ENCODE measurements at regions not wholly inside any gene's neighbourhood (a gene's known extent, or its start where the extent isn't known, plus 50 kb on each side); places are given as distances from the start of the nearest gene placed in this dataset.

DNA sequence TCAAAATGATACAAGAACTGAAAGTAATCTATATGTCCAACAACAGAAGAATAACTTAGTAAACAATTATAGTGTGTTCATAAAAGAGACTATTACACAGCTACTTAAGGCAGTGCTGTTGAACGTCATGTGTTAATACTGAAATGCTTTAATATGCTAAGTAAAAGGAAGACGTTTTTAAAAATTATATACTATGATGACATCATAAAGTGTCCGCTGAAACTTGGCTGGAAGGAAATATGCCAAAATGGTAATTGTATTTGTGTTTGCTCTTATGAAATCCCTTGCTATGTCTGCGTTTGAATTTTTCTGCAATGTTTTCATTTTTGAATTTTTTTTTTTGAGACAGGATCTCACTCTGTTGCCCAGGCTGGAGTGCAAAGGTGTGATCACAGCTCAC is 679.3 kb downstream of the DHX35 start:
- DNase-seq, result no peak

DNA sequence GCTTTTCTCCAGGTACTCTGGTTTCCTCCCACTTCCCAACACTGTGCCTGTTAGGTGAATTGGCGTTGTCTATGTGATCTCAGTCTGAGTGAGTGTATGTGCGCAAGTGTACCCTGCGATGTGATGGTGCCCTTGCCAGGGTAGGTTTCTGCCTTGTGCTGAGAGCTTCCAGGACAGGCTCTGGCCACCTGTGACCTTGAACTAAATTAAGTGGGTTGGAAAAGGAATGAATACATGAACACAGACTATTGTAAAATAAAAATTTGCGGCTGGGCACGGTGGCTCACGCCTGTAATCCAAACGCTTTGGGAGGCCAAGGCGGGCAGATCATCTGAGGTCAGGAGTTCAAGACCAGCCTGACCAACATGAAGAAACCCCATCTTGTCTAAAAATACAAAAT is 678.0 kb downstream of the DHX35 start:
- DNase-seq, result no peak

DNA sequence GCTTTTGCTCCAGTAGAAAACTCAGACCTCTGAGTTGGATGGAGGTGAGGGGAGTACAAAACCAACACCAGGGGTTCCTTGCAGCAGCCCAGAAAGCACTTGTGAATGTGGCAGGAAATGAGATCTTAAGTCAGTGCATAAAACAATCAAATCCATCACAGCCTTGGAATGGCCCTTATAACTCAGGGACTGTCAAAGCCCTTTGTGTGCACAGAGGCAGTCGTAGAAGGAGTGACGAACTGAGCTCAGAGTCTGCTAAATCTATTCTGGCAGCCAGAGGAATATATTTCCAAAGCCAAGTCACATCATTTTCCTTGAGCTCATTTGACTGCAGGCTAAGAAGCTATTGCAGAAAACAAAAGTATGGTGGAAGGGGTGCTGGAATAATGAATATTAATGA is 676.6 kb downstream of the DHX35 start:
- DNase-seq, result peak; percentile 7 to 24

DNA sequence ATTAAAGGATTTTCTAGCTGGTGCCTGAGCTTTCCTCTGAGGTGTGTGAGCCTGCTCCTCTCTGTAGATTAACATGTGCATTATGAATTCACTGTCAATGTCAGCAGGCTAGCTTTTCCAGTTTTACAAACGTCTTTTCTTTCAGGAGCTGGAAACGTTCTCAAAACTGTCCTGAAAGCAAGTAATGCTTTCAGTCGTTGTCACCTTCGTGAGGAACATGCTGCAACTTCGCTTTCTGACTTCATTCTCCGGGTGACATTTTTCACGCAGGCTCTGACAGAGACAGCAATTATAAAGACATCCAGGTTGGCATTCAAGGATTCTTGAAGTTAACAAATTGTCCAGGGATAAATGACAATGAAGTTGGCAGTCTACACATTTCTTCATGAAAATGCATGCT is 671.5 kb downstream of the DHX35 start:
- no peak for DNase-seq

DNA sequence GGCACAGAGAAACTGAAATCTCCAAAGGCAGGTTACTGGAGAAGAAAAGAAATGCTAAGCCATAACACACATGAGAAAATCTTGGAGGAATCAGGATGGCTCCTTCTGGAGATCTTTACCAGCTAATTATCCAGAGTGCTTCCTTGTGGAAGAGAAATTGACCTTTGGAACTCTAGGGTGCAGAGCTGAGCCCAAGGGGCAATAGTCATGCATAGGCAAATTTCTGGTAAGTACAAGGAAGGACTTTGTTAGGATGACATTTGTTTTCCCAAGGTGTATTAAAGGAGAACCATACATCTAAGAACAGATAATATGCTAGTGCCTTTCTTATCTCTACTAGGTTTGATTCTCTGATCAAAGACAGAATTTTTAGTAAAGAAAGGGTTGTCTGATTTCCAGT is 670.6 kb downstream of the DHX35 start:
- DNase-seq, result no peak

DNA sequence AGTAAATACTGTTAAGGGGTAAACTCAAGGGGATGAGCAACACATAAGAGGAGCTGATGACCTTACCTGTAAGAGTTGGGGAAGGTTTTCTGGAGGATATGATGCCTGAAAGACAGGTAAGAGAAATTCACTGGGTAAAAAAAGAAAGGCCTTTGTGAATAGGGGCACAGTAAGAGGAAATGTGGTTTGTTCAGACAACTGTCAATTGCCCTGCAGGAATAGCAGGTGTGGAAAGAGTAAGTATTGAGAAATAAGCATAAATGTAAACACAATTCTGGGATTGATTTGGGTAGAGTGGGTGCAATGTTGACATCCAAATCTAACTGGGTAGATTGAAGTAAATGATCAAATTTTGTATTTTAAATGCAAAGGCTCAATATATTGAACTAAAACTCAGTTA is 670.0 kb downstream of the DHX35 start:
- DNase-seq, result no peak

DNA sequence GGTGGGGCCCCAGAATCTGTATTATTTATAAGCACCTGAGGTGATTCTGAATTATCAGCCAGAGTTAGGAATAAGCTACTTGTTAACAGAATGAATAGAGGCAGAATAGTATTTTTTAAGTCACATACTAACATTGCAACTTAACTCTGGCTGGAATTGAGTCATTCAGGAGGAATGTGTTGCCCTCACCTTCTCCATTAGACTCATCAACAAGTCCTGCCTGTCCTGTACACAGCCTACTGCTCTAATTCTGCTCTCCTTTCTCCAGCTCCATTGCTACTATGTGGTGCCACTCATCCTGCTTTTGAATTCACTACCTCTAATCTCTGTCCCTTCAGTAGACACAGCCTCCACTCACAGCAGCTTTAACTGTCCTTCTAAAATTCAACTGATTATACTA is 669.4 kb downstream of the DHX35 start:
- no peak for DNase-seq

DNA sequence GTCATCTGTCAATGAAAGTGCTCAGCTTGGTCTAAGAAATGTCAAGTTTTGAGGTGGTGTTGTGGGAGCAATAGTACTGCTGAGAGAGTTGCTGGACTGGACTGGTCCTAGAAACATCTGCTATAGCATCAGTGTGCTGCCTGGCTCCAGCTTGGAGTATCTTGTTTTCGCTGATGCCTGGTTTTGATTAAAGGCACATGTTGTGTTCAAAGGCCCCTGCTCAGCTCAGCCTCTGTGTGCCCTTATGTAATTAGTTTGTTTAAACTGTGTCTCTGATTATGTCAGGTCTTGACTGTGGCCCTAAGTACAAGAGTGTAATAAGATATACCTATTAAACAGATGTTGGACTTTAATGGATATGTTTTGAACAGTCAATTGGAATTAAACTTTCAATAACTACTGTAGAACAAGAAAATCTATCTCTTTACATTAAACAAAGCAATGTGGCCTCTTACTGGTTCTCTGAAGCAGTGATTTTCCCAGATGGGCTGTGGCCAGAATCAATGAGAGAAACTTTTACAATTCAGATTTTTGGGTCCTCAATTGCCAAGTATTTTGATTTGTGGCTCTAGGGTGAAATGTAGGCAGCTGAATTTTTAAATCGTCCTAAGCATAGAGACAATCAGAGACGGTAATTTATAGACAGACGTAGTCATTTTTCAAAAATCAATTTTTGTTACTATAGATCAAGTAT is 668.2 kb downstream of the DHX35 start:
- no peak for DNase-seq

DNA sequence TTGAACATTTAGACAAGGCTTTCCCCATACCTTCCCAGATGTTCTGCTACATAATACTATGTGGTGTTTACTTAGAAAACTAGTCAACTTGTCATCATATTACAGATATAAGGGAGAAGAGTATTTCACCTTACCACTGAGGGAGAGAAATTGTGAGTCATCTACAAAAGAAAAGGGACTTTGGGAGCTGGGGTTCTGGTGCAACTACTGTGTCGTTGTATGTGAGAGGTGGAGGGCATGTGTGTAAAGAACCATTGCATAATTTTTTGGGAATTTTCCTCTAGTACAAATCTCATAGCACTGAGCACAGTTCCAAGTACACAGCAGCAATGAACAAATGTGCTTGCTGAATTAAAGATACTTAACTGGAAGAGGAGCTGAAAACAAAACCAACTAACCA is 665.6 kb downstream of the DHX35 start:
- no peak for DNase-seq

DNA sequence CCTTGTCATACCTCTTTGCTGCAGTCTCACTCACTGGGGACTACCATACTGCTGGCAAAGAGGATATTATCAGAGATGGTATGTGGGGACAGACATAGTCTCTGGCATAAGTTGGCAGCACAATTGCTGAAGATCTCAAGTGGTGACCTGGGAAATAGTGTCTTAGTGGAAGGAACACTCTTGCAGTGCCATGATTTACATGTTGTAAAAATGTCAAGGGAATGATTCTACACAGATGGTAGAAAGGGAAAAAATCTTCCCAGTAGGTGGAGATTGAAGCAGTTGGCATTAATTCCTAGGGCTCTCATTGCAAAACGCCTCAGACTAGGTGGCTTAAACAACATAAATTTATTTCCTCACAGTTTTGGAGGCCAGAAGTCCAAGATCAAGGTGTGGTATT is 662.2 kb downstream of the DHX35 start:
- no peak for DNase-seq

DNA sequence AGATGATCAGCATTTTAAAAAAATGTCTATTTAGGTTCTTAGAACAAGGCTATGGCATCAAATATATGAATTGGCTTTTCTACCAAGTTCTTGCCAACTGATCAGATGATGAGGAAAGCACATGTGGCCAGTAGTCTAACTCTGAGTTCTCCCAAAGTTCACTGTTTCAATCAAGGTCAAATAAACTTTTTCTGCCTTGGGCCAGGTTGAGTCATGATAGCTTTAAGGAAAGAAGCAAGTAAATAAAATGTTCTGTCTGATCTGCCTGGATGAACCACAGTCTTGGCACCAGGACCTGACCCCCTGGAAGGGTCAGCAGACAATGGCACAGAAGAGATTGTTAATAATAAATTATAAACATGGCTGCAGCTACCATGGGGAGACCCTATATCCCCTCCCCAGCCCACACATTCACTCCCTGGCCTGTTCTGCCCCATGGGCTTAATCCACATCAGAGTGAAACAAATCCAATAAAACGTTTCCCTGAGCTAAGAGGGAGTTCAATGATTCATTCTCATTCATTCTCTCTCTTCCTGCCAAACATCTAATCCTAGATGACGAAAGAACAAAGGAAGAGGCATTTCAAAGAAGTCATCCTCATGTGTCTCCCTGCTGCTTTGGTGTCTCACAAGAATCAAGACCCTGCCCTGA is 661.6 kb downstream of the DHX35 start:
- DNase-seq, result no peak

DNA sequence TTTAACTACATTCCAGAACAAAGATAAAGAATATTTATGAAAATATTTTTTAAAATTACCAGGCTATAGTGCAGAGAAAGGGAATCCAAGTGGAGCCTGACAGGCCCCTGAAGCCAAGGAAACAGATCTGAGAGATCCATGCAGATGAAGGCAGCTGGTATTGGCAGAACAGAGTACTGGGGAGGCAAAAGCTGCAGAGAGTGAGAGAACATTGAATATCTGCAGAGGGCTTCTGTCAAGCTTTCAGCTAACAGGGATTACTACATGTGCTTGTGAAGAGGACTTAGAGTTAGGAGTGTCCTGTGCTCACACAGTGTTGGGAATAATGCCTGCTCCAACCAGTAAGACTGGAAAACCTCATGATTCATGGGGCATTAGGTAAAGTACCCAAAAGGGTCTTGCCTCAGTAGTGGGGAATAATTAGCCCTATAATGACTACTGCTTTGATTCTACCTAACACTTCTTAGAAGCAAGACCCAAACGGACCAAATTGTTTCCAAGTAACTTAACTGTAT is 657.2 kb downstream of the DHX35 start:
- no peak for DNase-seq

DNA sequence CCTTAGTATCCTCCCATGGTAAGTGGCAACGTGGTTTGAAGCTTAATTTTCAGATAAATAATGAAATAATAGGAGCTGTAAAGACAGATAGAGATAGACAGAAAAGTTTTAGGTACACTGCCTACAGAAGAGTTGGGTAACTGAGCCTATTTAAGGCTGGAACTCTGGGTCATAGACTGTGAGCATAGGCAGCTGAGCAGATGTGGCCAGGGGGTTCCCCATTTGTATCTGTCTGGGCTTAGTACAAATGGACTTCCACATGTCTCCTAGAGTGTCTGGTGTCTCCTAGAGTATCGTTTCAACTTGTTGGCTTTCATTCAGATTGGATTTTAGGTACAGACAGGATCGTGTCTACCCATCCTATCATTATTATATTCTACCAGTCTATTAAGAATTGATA is 649.8 kb downstream of the DHX35 start:
- no peak for DNase-seq

DNA sequence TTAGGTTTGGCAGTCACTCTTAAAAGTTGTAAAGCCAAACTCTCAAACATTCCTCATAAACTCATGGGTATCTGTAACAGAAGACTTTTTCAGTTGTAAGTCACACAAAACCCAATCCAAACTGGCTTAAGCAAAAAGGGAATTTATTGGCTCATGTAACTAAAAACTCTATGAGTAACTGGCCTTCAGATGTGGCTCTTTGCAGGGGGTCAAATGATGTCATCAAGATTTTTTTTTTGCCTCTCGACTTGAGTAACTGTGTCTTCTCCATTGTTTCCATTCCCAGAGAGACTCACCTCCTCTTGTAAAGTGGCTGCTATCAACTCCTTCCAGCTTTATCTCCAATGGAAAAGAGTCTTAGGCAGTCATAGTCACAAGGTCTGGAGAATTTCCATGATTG is 645.0 kb downstream of the DHX35 start:
- no peak for DNase-seq

DNA sequence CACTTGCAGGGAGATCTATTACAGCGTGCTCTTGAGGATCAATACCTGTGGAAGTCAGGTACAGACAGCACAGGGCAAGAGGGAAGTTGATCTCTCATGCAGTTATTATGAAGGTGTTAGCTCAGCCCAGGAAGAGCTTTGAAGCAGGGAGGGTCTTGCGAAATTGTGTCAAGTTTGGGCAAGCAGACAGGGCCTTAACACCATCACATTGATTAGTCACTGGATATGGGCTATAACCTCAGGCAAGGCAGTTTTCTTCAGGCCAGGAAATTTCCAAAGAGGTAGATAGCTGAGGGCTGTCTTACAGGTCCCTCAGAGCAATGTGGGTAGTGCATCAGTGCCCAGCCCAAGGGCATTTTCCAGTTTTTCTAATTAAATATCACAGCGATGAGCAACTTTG is 643.8 kb downstream of the DHX35 start:
- DNase-seq, result no peak

DNA sequence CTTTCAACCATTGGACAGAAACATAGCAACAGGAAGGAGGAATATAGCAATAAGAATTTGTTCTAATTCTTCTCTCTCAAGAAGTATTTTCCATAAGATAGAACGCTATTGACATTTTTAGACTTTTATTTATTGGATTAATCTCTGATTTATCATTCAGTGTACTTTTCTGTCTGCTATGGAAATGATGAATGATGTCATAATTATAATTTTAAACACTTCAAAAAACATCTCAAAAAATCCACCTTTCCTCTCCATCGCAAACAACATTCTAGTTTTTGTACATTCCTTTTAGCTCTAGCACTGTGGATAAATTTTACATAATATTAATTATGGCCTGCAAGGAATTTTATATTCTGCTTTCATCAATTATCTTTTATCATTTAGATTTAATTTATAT is 643.2 kb downstream of the DHX35 start:
- no peak for DNase-seq

DNA sequence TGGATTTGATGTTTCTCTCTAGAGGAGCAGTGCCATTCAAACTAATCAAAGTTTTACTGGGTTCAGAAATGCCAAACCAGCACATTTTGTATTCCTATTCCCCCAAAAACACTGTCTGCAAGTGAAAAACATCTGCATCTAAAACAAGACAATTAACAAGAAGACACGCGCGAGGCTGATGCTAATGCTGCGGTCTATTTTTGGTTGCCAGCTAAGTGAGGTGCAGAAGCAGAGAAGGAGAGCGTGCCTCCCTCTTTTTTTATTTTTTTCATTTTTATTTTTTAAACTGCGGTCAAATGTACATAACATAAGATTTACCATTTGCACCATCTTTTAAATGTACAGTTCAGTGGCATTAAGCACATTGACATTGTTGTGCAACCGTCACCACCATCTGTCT is 641.1 kb downstream of the DHX35 start:
- DNase-seq, result no peak

DNA sequence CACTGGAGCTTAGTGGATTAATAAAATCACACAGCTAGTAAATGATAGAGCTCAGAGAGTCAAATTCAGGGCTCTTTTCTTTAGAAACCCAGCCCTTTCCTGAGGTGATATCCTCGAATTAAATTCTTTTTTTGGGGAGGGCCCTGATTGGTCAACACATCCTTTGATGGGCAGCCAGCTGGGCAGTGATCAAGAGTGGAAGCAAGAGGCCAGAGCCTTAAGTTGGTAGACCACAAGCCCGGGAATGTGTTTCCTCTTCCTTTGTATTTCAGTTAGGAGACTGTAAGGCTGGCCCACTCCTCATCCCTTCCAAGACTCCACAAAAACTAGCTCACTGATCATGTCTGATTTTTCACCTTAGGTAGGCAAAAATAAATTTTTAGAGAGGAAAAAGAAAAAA is 640.5 kb downstream of the DHX35 start:
- no peak for DNase-seq

DNA sequence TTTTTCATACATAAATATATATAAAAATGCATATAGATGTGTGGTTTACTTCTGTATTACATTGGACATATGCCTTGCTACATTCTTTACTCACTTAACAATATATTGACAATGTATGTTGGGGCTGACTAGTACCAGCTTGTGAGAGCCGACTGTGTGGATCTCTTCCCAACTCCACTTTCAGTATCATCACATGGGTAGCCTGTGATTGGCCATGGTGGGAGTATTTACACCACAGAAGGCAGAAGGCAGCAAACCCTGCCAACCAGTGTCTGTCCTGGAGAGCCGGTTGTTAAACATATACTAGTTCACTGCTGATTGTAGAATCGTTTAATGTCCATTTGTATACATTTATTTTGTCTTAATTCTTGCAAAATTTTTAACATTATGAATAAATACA is 638.7 kb downstream of the DHX35 start:
- no peak for DNase-seq

DNA sequence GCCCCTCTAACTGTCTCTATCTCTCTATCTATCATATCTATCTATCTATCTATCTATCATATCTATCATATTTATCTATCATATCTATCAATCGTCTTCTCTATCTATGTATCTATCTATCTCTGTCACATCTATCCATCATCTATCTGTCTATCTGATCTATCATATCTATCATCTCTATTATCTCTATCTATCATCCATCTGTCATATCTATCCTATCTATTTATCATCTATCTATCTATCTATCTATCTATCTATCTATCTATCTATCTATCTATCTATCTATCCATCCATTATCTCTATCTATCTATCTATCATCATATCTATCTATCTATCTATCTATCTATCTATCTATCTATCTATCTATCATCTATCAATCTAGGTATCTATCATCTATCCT is 638.0 kb downstream of the DHX35 start:
- DNase-seq, result no peak

DNA sequence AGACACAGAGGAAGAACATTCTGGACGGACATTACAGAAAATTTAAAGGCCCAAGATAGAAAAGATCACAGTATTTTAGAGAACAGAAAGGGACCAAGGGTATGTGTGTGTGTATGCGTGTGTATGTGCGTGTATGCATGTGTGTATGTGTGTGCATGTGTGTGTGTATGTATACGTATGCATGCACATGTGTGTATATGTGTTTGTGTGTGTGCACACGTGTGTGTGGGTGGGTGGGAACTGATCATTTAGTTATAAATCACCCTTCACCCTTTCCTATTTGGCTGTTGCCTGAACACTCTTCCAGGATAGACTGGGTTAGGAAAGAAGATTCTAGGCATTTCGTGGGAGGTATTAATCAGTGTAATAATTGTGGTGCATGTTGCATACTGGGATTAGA is 634.4 kb downstream of the DHX35 start:
- no peak for DNase-seq

DNA sequence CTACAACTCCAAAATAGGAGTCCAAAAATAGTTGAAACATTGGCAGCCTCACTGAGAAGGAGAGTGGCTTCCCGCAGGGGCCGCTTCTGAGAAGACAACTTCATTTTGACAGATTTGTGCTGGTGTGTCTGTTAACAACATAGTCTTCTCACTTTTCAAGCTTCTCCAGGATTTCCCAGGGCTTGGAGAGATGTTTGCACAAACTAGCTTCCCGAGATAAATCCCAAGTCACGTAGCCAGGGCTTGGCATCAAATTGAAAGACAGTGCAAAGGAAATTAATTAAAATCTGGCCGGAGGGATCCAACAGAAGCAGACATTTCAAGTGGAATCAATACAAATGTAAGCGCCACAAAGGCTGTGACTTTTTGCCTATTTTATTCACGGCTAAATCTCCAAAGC is 630.2 kb downstream of the DHX35 start:
- DNase-seq, result no peak

DNA sequence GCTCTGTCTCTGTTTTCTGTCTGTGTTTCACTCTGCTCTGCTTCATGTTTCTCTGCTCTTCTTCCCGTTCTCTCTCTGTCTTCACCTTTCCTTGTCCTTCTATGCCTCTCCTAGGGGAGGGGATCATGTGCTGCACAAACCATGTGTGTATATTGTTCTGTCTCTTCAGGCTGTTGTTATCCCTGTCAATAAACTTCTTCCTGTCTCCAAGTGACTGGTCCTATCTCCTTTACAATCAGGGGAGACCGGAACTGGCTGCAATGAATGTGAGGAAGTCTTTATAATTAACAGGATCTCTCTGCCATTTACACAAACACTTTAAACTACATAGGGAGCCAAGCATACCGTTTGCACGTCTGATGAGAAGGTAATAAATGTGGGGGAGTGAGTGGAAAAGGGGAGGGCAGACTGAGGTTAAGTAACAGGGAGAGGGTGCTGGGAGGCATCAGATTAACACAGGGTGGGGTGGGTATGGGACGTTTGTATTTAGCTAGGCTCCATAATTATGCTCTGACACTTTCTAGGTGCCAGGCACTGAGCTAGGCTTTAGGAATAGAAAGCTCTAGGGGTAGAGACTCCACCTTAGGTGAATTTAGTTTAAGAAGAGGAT is 626.1 kb downstream of the DHX35 start:
- DNase-seq, result no peak

DNA sequence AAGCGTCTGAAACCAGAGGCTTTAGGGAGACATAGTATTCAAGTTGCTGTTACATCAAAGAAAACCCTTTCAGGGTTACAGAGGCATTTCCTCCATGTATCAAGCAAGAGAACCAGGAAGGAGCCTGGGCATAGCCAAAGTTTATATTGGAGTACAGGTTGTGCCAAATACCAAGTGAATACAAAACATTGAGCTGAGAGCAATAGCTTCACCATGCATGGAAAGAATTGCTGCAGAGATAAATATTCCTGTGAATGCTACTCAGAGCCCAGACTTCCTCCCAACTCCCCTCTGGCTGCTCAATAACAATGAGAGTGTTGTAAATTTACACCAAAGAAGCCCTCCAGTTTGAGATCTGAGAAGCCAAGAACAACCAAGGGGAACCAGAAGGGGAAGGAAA is 618.9 kb downstream of the DHX35 start:
- DNase-seq, result no peak
